Coronary artery (tissue), 2 donors: ENCODE measurements at regions not wholly inside any gene's neighbourhood (a gene's known extent, or its start where the extent isn't known, plus 50 kb on each side); places are given as distances from the start of the nearest gene placed in this dataset.

ENCODE experiments used
- DNase-seq: peaks from one replicate; pipeline ENCODE4 v3.0.0-alpha.2; 2017; ENCODE audit warnings: low spot score
- H3K27ac ChIP-seq, 2 donors: fragments of 200-600 bp; sonication (generic); one replicate each; pipeline ENCODE4 v1.5.1; 2016 to 2019
- H3K4me3 ChIP-seq: fragments of 200-600 bp; sonication (generic); 2 replicates; pipeline ENCODE4 v1.5.1; 2016; ENCODE audit warnings: mild to moderate bottlenecking, moderate library complexity
- TF ChIP-seq, protein P1 (sequence below): fragments of 200-600 bp; sonication (generic); IDR thresholded peaks from one replicate; pipeline ENCODE4 v1.5.1; 2019; ENCODE audit warnings: antibody characterized with exemption

DNA sequence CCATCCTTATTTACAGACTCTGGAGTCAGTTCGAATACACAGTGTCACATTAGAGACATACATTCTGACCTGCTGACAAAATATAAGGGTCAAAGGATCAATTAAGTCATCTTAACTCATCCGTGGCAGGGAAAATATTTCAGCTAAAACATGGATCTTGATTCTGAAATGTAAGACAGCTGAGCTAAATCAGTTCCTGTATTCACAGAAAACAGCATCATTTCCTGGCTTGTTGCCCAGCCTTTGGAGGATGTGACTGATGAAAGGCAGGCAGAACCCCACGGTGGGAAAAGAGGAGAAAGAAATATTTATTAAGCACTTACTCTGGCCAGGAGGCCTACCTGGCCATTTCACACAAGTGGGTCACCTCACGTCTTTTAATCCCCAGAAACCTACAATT is 101.9 kb downstream of the GAS2L3 start:
- Histone ChIP-seq H3K4me3 (no peak overlapping the region), H3K27ac (no peak overlapping the region)
- TF ChIP-seq, protein P1, sequence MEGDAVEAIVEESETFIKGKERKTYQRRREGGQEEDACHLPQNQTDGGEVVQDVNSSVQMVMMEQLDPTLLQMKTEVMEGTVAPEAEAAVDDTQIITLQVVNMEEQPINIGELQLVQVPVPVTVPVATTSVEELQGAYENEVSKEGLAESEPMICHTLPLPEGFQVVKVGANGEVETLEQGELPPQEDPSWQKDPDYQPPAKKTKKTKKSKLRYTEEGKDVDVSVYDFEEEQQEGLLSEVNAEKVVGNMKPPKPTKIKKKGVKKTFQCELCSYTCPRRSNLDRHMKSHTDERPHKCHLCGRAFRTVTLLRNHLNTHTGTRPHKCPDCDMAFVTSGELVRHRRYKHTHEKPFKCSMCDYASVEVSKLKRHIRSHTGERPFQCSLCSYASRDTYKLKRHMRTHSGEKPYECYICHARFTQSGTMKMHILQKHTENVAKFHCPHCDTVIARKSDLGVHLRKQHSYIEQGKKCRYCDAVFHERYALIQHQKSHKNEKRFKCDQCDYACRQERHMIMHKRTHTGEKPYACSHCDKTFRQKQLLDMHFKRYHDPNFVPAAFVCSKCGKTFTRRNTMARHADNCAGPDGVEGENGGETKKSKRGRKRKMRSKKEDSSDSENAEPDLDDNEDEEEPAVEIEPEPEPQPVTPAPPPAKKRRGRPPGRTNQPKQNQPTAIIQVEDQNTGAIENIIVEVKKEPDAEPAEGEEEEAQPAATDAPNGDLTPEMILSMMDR: no peak
- no peak for DNase-seq

DNA sequence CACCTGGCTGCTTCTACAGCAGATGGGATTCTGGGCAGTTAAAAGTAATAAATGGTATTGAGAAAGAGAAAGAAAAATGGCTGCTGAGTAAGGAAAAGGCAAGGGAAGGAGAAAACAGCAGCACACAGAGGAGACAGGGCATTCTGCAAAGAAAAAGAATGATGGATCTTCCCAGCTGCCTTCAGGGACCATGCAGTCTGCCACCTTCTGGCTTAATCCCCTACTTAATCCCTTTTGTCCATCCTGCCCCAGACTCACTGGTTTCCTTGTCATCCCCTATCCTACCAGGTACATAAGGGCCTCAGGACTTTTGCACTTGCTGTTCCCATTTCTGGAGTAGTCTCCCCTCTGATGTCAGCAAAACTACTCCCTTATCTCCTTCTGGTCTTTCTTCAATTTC is 107.6 kb downstream of the GAS2L3 start:
- Histone ChIP-seq H3K4me3 (no peak overlapping the region), H3K27ac (no peak overlapping the region)
- TF ChIP-seq, protein P1: no peak
- DNase-seq: no peak

DNA sequence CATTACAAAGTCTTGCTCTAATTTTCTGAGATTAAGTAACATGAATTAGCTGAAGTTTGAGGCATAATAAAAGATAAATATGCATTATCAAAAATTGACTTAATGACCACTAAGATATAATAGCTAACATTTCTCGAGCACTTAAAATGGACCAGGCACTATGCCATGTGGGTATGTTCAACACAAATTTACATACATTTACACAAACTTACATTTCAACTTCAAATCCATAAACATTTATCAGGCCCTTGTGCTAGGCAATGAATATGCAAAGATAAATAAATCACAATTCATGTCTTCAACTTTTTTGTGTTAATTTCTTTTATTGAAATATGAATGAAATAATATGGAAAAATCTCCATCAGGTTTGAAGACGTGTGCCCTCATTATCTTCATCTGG is 108.7 kb downstream of the GAS2L3 start:
- TF ChIP-seq, protein P1: no peak

DNA sequence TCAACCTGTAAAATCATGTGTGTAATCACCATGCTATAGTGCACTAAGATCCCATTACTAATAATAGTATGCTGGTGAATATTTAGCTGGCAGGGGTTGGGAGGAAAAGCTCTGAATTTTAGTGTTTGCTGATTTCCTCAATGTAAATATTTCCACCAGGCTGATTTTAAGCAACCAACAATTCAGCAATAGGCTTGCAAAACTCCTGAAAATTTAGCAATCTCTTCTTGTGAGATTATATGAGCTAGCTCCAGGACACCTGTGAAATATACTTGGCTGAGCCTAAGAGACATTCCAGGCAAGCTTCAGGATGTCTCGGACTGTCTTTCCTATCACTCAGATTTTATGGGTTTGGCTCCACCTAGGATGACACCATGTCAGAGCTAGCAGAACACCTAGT is 106.9 kb upstream of the ANO4 start:
- TF ChIP-seq, protein P1: no peak
- H3K4me3 ChIP-seq: no peak overlapping the region
- no peak overlapping the region for H3K27ac ChIP-seq
- no peak for DNase-seq

More for the DNA sequence above, 108.7 kb downstream of the GAS2L3 start:
- no peak for DNase-seq
- Histone ChIP-seq H3K4me3 (no peak overlapping the region), H3K27ac (no peak overlapping the region)

DNA sequence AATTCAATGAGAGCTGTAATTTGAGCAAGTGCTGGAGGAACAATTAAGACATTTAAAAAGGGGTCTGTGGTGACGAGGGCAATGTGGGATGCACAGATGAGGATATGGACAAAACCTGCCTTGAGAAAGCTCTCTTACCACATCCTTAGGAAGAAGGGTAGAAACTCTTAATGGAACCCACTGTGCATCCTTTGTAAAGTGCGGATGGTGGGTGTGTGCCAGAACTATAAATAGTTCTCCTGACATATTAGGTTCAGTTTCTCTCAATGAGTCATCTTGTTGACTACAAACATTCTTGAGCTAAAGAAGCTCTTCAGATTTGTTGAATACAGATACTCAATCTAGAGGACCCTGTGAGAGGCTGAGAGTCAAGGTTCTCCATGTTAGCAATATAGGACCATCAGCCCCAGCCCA is 106.1 kb upstream of the ANO4 start:
- H3K4me3 ChIP-seq: no peak overlapping the region
- TF ChIP-seq, protein P1: no peak
- no peak overlapping the region for H3K27ac ChIP-seq
- DNase-seq: no peak

DNA sequence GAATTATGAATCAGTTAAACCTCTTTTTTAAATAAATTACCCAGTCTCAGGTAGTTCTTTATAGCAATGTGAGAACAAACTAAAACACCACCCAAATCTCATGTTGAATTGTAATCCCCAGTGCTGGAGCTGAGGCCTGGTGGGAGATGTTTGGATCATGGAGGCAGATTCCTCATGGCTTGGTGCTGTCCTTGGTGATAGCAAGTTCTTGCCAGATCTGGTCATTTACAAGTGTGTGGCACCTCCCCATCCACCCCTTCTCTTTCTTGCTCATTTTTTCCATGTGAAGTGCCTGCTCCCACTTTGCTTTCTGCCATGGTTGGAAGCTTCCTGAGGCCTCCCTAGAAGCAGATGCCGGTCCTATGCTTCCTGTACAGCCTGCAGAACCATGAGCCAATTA is 102.1 kb upstream of the ANO4 start:
- TF ChIP-seq, protein P1: no peak
- no peak overlapping the region for H3K27ac ChIP-seq
- no peak for DNase-seq
- H3K4me3 ChIP-seq: no peak overlapping the region

DNA sequence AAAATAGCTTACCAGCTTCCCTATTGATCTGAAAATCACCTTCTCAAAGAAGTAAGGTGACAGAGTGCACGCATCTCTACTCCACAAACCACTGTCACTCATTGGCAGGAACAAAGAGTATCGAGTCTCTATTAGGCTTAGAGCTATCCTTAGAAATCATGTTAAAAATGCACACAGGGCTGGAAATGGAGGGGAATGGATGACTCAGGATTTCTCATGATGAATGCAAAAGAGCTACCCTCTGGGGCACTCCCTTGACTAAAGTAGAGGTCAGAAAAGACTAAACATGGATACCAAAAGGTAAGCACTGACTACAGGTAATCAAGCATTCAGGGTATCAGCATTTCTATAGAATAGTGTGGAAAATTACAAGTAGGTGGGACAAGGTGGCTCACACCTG is 96.1 kb upstream of the ANO4 start:
- no peak overlapping the region for H3K27ac ChIP-seq
- TF ChIP-seq, protein P1: no peak
- no peak for DNase-seq

More for the DNA sequence above, 96.1 kb upstream of the ANO4 start:
- no peak overlapping the region for H3K4me3 ChIP-seq
